Vagina (tissue), 2 donors: ENCODE measurements at regions not wholly inside any gene's neighbourhood (a gene's known extent, or its start where the extent isn't known, plus 50 kb on each side); places are given as distances from the start of the nearest gene placed in this dataset.

ENCODE experiments used
- CTCF ChIP-seq, 3 experiments: fragments of 450-650 bp in 2 of 3; fragments of 200-600 bp in 1 of 3; sonication (generic) in 1 of 3; IDR thresholded peaks; one replicate each; pipeline ENCODE4 v1.5.1; 2017 to 2019; ENCODE audit warnings: antibody characterized with exemption in 3 of 3, mild to moderate bottlenecking in 2 of 3, moderate library complexity in 2 of 3
- POLR2A ChIP-seq, 2 donors: fragments of 450-650 bp; IDR thresholded peaks; one replicate each; pipeline ENCODE4 v1.6.1; 2017; ENCODE audit warnings: antibody characterized with exemption in 2 of 2, mild to moderate bottlenecking in 2 of 2, moderate library complexity in 2 of 2
- POLR2AphosphoS5 ChIP-seq, 2 donors: sonication (generic); formaldehyde crosslinking; IDR thresholded peaks; one replicate each; pipeline ENCODE4 v1.9.0; 2017; ENCODE audit warnings: antibody characterized with exemption in 2 of 2, mild to moderate bottlenecking in 2 of 2, low read depth in 1 of 2; ENCODE audit not compliant: insufficient read depth in 1 of 2

- no peak for TF ChIP-seq POLR2A (IDR thresholded peaks at IDR 0.05)
- TF ChIP-seq CTCF (IDR thresholded peaks at IDR 0.05), result no peak
- TF ChIP-seq POLR2AphosphoS5 (IDR thresholded peaks at IDR 0.05; ENCODE audit: insufficient read depth in 1 of 2, low read depth in 1 of 2), result no peak
These were observed 576.6 kb downstream of the ADGRL2 start for GRCh38 chr1:82377201-82377884.
